Spleen (tissue), 11 donors: ENCODE measurements at regions not wholly inside any gene's neighbourhood (a gene's known extent, or its start where the extent isn't known, plus 50 kb on each side); places are given as distances from the start of the nearest gene placed in this dataset.
A peak's percentile ranks its signal among the peaks of the same experiment; 100 is the strongest.
"Not testable (repeated sequence)": the region's sequence is repeated elsewhere in the genome, so short reads cannot be mapped to it uniquely, and the experiment has no call there.

Source experiments
- DNase-seq: peaks from one replicate; pipeline ENCODE4 v3.0.0-alpha.2; 2020
- H3K27ac ChIP-seq, 8 donors: fragments of 200-600 bp; sonication (generic) in 7 of 8; 1 replicate in 4 of 8; 2 replicates in 4 of 8; pipeline versions ENCODE4 v1.5.0 to v1.8.0; 2016 to 2021; ENCODE audit warnings: inconsistent platforms in 4 of 8, mild to moderate bottlenecking in 4 of 8, moderate library complexity in 1 of 8
- H3K27me3 ChIP-seq, 7 donors: fragments of 200-600 bp; sonication (generic) in 6 of 7; replicated peaks in 1 of 7; 1 replicate in 4 of 7; 2 replicates in 3 of 7; pipeline versions ENCODE4 v1.5.0 to v1.8.0; 2016 to 2021; ENCODE audit warnings: inconsistent platforms in 3 of 7, mild to moderate bottlenecking in 1 of 7
- H3K36me3 ChIP-seq, 6 donors: fragments of 200-600 bp; sonication (generic) in 5 of 6; 1 replicate in 4 of 6; 2 replicates in 2 of 6; pipeline versions ENCODE4 v1.5.0 to v1.8.0; 2016 to 2021; ENCODE audit warnings: inconsistent platforms in 2 of 6
- H3K4me1 ChIP-seq, 6 donors: fragments of 200-600 bp; sonication (generic) in 5 of 6; 1 replicate in 3 of 6; 2 replicates in 3 of 6; pipeline versions ENCODE4 v1.5.0 to v1.8.0; 2016 to 2021; ENCODE audit warnings: inconsistent platforms in 3 of 6
- H3K4me3 ChIP-seq, 8 donors: fragments of 200-600 bp; sonication (generic) in 7 of 8; 1 replicate in 4 of 8; 2 replicates in 4 of 8; pipeline versions ENCODE4 v1.5.0 to v1.8.0; 2016 to 2021; ENCODE audit warnings: inconsistent platforms in 4 of 8, mild to moderate bottlenecking in 4 of 8, moderate library complexity in 2 of 8
- H3K9me3 ChIP-seq, 8 donors: fragments of 200-600 bp; sonication (generic) in 7 of 8; 1 replicate in 4 of 8; 2 replicates in 4 of 8; pipeline versions ENCODE4 v1.5.0 to v1.8.0; 2016 to 2021; ENCODE audit warnings: inconsistent platforms in 4 of 8
- WGBS, 5 donors: extraction: QIAGEN DNeasy Blood & Tissue Kit in 3 of 5; methylation state at CpG; one replicate each; pipeline versions ENCODE4 v1.1.5 to v1.1.7; 2013 to 2018; 5-methylcytosine and 5-hydroxymethylcytosine counted together
- intact Hi-C: fragments of 100-400 bp; cut with DNase I; formaldehyde crosslinking; loops from one replicate; pipeline ENCODE4 v1.15.0; 2023; ENCODE audit warnings: low total_unique reads
- donor health status: healthy with polysubstance abuse.
- donor health status: DM: no; HTN: no; CAD: no; lungs with moderate emphysema.
- donor health status: DM: no; HTN: no; CAD: no.
- donor health status: Bipolar disorder and iron deficiency.
- donor health status: healthy.
- donor health status: DM: no; HTN: no; CAD: no.
- donor health status: DM: yes; HTN: yes; CAD: no.

- peaks cover 0 to 14% (median 3%) of the 10 kb centered on the region in 7 donors for H3K27me3 ChIP-seq
- WGBS, 5 donors, result 59 to 78% (median 74%) methylated on average over 5 of the region's 5 CpGs
- H3K36me3 ChIP-seq, H3K9me3 ChIP-seq, DNase-seq, intact Hi-C loops, H3K4me3 ChIP-seq, H3K4me1 ChIP-seq, H3K27ac ChIP-seq: not testable (repeated sequence)
Measured at GRCh38 chr19:14294974-14295373, 86.3 kb upstream of the ADGRE5 start.

GRCh38 chr19:14293816-14294170, 87.5 kb upstream of the ADGRE5 start:
- DNase-seq, result not testable (repeated sequence)

GRCh38 chr19:14293101-14293815, 87.3 kb upstream of the ADGRL1 start:
- Histone ChIP-seq H3K4me3 (peak overlapping the region in 1 of 8 donors; percentile 22), H3K27me3 (peaks cover 0 to 14% (median 3%) of the 10 kb centered on the region in 7 donors), H3K4me1 (peaks cover 0 to 10% (median 0%) of the 10 kb centered on the region in 6 donors)
- H3K27ac ChIP-seq, intact Hi-C loops, DNase-seq, H3K36me3 ChIP-seq, H3K9me3 ChIP-seq: not testable (repeated sequence)
- WGBS, 5 donors, result 5 to 11% (median 6%) methylated on average over 18 to 26 of the region's 26 CpGs

More at GRCh38 chr19:14293816-14294170, 87.5 kb upstream of the ADGRE5 start:
- 13 to 30% (median 24%) methylated on average over 4 to 7 of the region's 7 CpGs for WGBS, 5 donors
- H3K27ac ChIP-seq, H3K4me1 ChIP-seq, intact Hi-C loops, H3K36me3 ChIP-seq, H3K4me3 ChIP-seq, H3K9me3 ChIP-seq: not testable (repeated sequence)
- H3K27me3 ChIP-seq, result peaks cover 0 to 14% (median 3%) of the 10 kb centered on the region in 7 donors

DNA sequence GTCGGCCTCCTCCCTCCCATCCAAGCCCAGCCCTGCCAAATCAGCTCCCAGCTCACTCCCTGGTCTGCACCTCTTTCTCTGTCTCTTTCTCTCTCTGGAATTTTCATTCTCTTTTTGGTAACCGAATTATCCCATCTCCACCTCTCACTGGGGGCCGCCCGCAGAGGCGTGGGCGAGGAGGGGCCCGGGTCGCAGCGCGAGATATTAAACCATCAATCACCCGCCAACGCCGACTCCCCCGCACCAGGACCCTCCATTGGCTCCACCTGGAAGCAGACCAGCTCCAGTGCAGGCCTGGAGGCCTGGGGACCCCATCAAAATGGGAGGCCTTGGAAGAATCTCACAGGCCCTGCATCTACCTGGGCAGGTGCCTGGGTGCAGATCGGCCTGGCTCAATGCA, 83.8 kb upstream of the ADGRL1 start:
- DNase-seq, intact Hi-C loops, H3K36me3 ChIP-seq, H3K4me3 ChIP-seq, H3K9me3 ChIP-seq, H3K27ac ChIP-seq: not testable (repeated sequence)
- WGBS, 5 donors, result 83 to 95% (median 90%) methylated on average over 11 to 15 of the region's 15 CpGs
- Histone ChIP-seq H3K4me1 (peaks cover 0 to 10% (median 0%) of the 10 kb centered on the region in 6 donors), H3K27me3 (peaks cover 0 to 14% (median 3%) of the 10 kb centered on the region in 7 donors)

DNA sequence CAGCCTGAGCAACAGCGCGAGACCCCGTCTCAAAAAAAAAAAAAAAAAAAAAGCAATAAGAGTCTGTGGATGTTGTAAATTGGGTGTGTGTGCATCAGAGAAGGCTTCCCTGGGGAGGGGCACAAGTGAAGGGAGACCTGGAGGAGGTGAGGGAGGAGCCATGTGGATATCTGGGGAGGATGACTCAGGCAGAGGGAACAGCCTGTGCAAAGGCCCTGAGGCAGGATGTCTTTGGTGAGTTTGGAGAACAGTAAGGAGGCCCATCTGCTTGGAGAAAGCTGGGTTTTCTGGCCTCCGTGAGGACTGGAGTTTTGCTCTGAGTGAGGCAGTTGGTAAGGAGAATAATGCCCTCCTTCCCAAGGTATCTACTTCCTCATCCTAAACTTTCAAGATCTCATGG, 81.9 kb upstream of the ADGRL1 start:
- H3K4me3 ChIP-seq, H3K27me3 ChIP-seq, H3K27ac ChIP-seq, intact Hi-C loops, H3K36me3 ChIP-seq, H3K9me3 ChIP-seq, DNase-seq: not testable (repeated sequence)
- H3K4me1 ChIP-seq, result peaks cover 0 to 17% (median 10%) of the 10 kb centered on the region in 6 donors
- WGBS, 5 donors, result 91 to 97% (median 92%) methylated on average over 3 to 4 of the region's 4 CpGs

GRCh38 chr19:14286594-14286993, 80.6 kb upstream of the ADGRL1 start:
- H3K27ac ChIP-seq, H3K36me3 ChIP-seq, DNase-seq, intact Hi-C loops, H3K27me3 ChIP-seq, H3K9me3 ChIP-seq, H3K4me3 ChIP-seq: not testable (repeated sequence)
- H3K4me1 ChIP-seq, result peaks cover 0 to 15% (median 10%) of the 10 kb centered on the region in 6 donors
- 69 to 82% (median 73%) methylated on average over 4 of the region's 4 CpGs for WGBS, 5 donors

DNA sequence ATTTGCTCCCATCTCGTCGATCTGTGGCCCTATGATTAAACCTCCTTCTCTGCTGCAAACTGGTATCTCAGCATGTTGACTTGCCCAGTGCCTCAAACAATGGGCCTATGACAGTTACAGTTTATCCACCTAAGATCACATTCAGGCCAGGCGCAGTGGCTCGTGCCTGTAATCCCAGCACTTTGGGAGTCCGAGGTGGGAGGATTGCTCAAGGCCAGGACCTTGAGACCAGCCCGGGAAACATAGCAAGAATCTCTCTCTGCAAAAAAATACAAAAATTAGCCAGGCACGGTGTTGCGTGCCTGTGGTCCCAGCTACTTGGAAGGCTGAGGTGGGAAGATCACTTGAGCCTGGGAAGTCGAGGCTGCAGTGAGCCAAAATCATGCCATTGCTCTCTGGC, 79.8 kb upstream of the ADGRL1 start:
- H3K36me3 ChIP-seq, intact Hi-C loops, H3K4me3 ChIP-seq, DNase-seq, H3K27ac ChIP-seq, H3K27me3 ChIP-seq, H3K9me3 ChIP-seq: not testable (repeated sequence)
- WGBS, 5 donors, result 77 to 87% (median 87%) methylated on average over 9 of the region's 9 CpGs
- H3K4me1 ChIP-seq, result peaks cover 0 to 15% (median 10%) of the 10 kb centered on the region in 6 donors

GRCh38 chr19:14283813-14284520, 78.0 kb upstream of the ADGRL1 start:
- H3K27me3 ChIP-seq, intact Hi-C loops, H3K36me3 ChIP-seq, H3K4me3 ChIP-seq, H3K9me3 ChIP-seq, DNase-seq: not testable (repeated sequence)
- Histone ChIP-seq H3K27ac (peak overlapping the region in 4 of 8 donors; percentile 5 to 44 (median 34)), H3K4me1 (peaks cover 0 to 15% (median 10%) of the 10 kb centered on the region in 6 donors)
- WGBS, 5 donors, result 55 to 64% (median 57%) methylated on average over 11 of the region's 11 CpGs

DNA sequence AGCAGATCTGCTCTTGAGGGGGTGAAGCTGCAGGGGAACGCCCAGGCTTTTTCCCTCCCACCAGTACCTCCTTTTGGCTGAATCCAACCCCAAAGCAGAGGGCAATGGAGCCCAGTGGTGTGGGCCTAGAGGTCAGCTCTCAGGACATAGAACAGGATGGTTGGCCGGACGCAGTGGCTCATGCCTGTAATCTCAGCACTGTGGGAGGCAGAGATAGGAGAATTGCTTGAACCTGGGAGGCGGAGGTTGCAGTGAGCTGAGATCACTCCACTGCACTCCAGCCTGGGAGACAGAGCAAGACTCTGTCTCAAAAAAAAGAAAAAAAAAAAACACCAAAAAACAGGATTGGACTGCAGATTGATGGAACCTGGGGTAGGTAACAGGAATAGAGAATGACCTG, 73.3 kb upstream of the ADGRL1 start:
- H3K36me3 ChIP-seq, intact Hi-C loops, H3K4me3 ChIP-seq, H3K27ac ChIP-seq, DNase-seq, H3K27me3 ChIP-seq: not testable (repeated sequence)
- Histone ChIP-seq H3K4me1 (peaks cover 3 to 18% (median 14%) of the 10 kb centered on the region in 6 donors), H3K9me3 (peaks cover 0 to 13% (median 3%) of the 10 kb centered on the region in 8 donors)
- 82 to 99% (median 95%) methylated on average over 4 of the region's 4 CpGs for WGBS, 5 donors
